K562 (cell line): ENCODE measurements at regions not wholly inside any gene's neighbourhood (a gene's known extent, or its start where the extent isn't known, plus 50 kb on each side); places are given as distances from the start of the nearest gene placed in this dataset.

Experiments
- ATAC-seq: fragments of 200-7000 bp; cut with Tn5 transposase; 3 replicates; pipeline ENCODE4 v1.9.1; 2020; ENCODE audit warnings: moderate library complexity
- BruUV-seq: library from RNA; stranded (reverse); fragments of 400-500 nt; replicated peaks from 2 replicates; lab custom pipeline; 2021; lab: Mats Ljungman, UMichigan
- CTCF ChIA-PET: fragments of 300-600 bp; formaldehyde crosslinking; extraction: SDS; loops from one replicate; lab custom pipeline; 2021; ENCODE audit warnings: low intra/inter-chr PET ratio; lab: Yijun Ruan, JAX
- POLR2A ChIA-PET: fragments of 300-600, 350-650 bp; sonication (Branson Sonifier 250); formaldehyde crosslinking; extraction: SDS; loops from one replicate; lab custom pipeline; 2021; ENCODE audit warnings: antibody characterized with exemption, inconsistent platforms; lab: Yijun Ruan, JAX
- DNase-seq, 4 experiments: peaks; one replicate each; pipeline versions ENCODE4 v3.0.0 to v3.0.0-alpha.2; 2011 to 2018; ENCODE audit warnings: low spot score in 3 of 4, mixed read lengths in 3 of 4; ENCODE audit errors: extremely low read depth in 1 of 4
- FAIRE-seq: peaks from 2 replicates; lab custom pipeline; 2011; peaks lifted over from hg19 to GRCh38; lab: Jason Lieb, UNC
- H2AFZ ChIP-seq: 2 replicates; pipeline ENCODE4 v1.6.0; 2011; ENCODE audit warnings: low read depth, low read length, control low read depth, inconsistent platforms
- H3K27ac ChIP-seq: fragments of 200-600 bp; 3 replicates; pipeline ENCODE4 v1.8.0; 2011; ENCODE audit warnings: low read depth, mild to moderate bottlenecking, control low read depth, inconsistent platforms, low read length, moderate library complexity, mixed read lengths; ENCODE audit errors: extremely low read depth
- H3K27me3 ChIP-seq, 2 experiments: fragments of 300-600 bp in 1 of 2; 2 replicates in 1 of 2; 3 replicates in 1 of 2; pipeline versions ENCODE4 v1.6.0 to v1.8.0; 2011; ENCODE audit warnings: inconsistent platforms in 2 of 2, low read length in 2 of 2, mild to moderate bottlenecking in 1 of 2, mixed read lengths in 1 of 2, moderate library complexity in 1 of 2; ENCODE audit not compliant: control insufficient read depth in 2 of 2, insufficient read depth in 2 of 2
- H3K36me3 ChIP-seq: fragments of 300-600 bp; 3 replicates; pipeline ENCODE4 v1.8.0; 2011; ENCODE audit warnings: mild to moderate bottlenecking, low read length, inconsistent platforms; ENCODE audit not compliant: control insufficient read depth, insufficient read depth
- H3K4me1 ChIP-seq, 2 experiments: fragments of 200-600 bp in 1 of 2; replicated peaks in 1 of 2; 2 replicates in 1 of 2; 3 replicates in 1 of 2; pipeline versions ENCODE4 v1.5.1 to v1.8.0; 2011; ENCODE audit warnings: inconsistent platforms in 2 of 2, low read length in 2 of 2, mild to moderate bottlenecking in 1 of 2, mixed read lengths in 1 of 2, moderate library complexity in 1 of 2; ENCODE audit not compliant: control insufficient read depth in 2 of 2, insufficient read depth in 2 of 2
- H3K4me2 ChIP-seq: 2 replicates; pipeline ENCODE4 v1.6.1; 2011; ENCODE audit warnings: low read length, control low read depth, inconsistent platforms, mixed read lengths; ENCODE audit not compliant: insufficient read depth
- H3K4me3 ChIP-seq: fragments of 200-600 bp; sonication (generic), shearing (Covaris generic); 2 replicates; pipeline ENCODE4 v1.5.1; 2016; ENCODE audit warnings: control low read depth, inconsistent platforms
- H3K79me2 ChIP-seq: fragments of 200-600 bp; 3 replicates; pipeline ENCODE4 v1.8.0; 2011; ENCODE audit warnings: low read length, inconsistent platforms; ENCODE audit not compliant: control insufficient read depth, insufficient read depth
- H3K9ac ChIP-seq, 2 experiments: 2 replicates each; pipeline versions ENCODE4 v1.6.0 to v1.6.1; 2011; ENCODE audit warnings: low read depth in 2 of 2, low read length in 2 of 2, control low read depth in 1 of 2, inconsistent platforms in 1 of 2, mild to moderate bottlenecking in 1 of 2, mixed read lengths in 1 of 2; ENCODE audit not compliant: insufficient read depth in 1 of 2
- H3K9me1 ChIP-seq: one replicate; pipeline ENCODE4 v1.6.0; 2011; ENCODE audit warnings: inconsistent platforms, mild to moderate bottlenecking, low read length, moderate library complexity; ENCODE audit not compliant: control insufficient read depth, insufficient read depth
- H3K9me3 ChIP-seq: replicated peaks from 2 replicates; pipeline ENCODE4 v1.5.1; 2011; ENCODE audit warnings: low read depth, low read length, inconsistent platforms; ENCODE audit not compliant: control insufficient read depth, insufficient read depth
- H4K20me1 ChIP-seq: replicated peaks from 2 replicates; pipeline ENCODE4 v1.6.1; 2011; ENCODE audit warnings: low read length, inconsistent platforms, mixed read lengths; ENCODE audit not compliant: control insufficient read depth, insufficient read depth
- BHLHE40 ChIP-seq: IDR thresholded peaks from 2 replicates; pipeline ENCODE4 v1.6.1; 2011; ENCODE audit warnings: low read length, improper control_type of control experiment
- FUS ChIP-seq: fragments of 200-400 bp; formaldehyde crosslinking; optimal IDR thresholded peaks from 2 replicates; pipeline ENCODE3; 2017; ENCODE audit warnings: low read depth, low read length
- RFX1 ChIP-seq: fragments of 450-650 bp; IDR thresholded peaks from 2 replicates; pipeline ENCODE4 v1.6.1; 2016; ENCODE audit warnings: mild to moderate bottlenecking, moderate library complexity
- SPI1 ChIP-seq: IDR thresholded peaks from 2 replicates; pipeline ENCODE4 v1.6.1; 2011; ENCODE audit warnings: low read depth, low read length, control low read depth, borderline replicate concordance
- SRF ChIP-seq, 2 experiments: fragments of 250-450, 450-650 bp in 1 of 2; sonication (Bioruptor Pico) in 1 of 2; sonication (generic) in 1 of 2; formaldehyde crosslinking; IDR thresholded peaks; 2 replicates each; pipeline versions ENCODE4 v1.5.0 to v1.5.1; 2020 to 2022; ENCODE audit warnings: mild to moderate bottlenecking in 1 of 2, missing genetic modification reagents in 1 of 2
- TAF9B ChIP-seq: fragments of 450-650 bp; IDR thresholded peaks from 2 replicates; pipeline ENCODE4 v1.6.1; 2018; ENCODE audit warnings: mild to moderate bottlenecking; ENCODE audit not compliant: partially characterized antibody
- TBL1XR1 ChIP-seq, 2 experiments: IDR thresholded peaks; 2 replicates each; pipeline ENCODE4 v1.6.1; 2012; ENCODE audit warnings: improper control_type of control experiment in 2 of 2, low read length in 2 of 2, mild to moderate bottlenecking in 1 of 2
- WHSC1 ChIP-seq: IDR thresholded peaks from one replicate; pipeline ENCODE4 v1.6.1; 2012; ENCODE audit warnings: low read length, control low read depth, inconsistent platforms
- ZC3H4 ChIP-seq: sonication (generic); formaldehyde crosslinking; IDR thresholded peaks from 2 replicates; pipeline ENCODE4 v1.9.0; 2021; ENCODE audit warnings: missing genetic modification reagents, borderline replicate concordance
- ZFX ChIP-seq: sonication (generic); formaldehyde crosslinking; IDR thresholded peaks from 2 replicates; pipeline ENCODE4 v1.8.0; 2022; ENCODE audit warnings: mild to moderate bottlenecking, missing genetic modification reagents, moderate library complexity
- ZNF12 ChIP-seq: sonication (generic); formaldehyde crosslinking; IDR thresholded peaks from 2 replicates; pipeline ENCODE4 v1.4.0; 2020; ENCODE audit warnings: mild to moderate bottlenecking, missing genetic modification reagents
- WGBS: fragments of 100-300 bp; shearing (Covaris generic); methylation state at CpG from one replicate; pipeline ENCODE4 v1.1.6; 2016; ENCODE audit warnings: low coverage, mixed read lengths; ENCODE audit not compliant: insufficient coverage; ENCODE audit errors: missing lambda C conversion rate; 5-methylcytosine and 5-hydroxymethylcytosine counted together
- in situ Hi-C: fragments of 300-500 bp; cut with MboI; formaldehyde crosslinking; loops from 4 replicates; pipeline ENCODE4 v1.15.0; 2018; ENCODE audit warnings: inconsistent platforms, mixed read lengths
- intact Hi-C: fragments of 100-400 bp; cut with micrococcal nuclease; formaldehyde crosslinking; loops from 2 replicates; pipeline ENCODE4 v1.14.2; 2022
- TF ChIP-seq, protein P1 (sequence below): sonication (generic); formaldehyde crosslinking; IDR thresholded peaks from 2 replicates; pipeline ENCODE4 v1.8.0; 2022; ENCODE audit warnings: mild to moderate bottlenecking, missing genetic modification reagents
- TF ChIP-seq, protein P2 (sequence below), 3 experiments: fragments of 200-800 bp in 1 of 3; sonication (Bioruptor generic) in 1 of 3; sonication (generic) in 1 of 3; formaldehyde crosslinking in 1 of 3; IDR thresholded peaks; 2 replicates each; pipeline versions ENCODE4 v1.6.1 to v1.8.0; 2016 to 2022; ENCODE audit warnings: mild to moderate bottlenecking in 2 of 3, missing compliant biosample characterization in 2 of 3, missing genetic modification characterization in 2 of 3, missing genetic modification reagents in 1 of 3
- TF ChIP-seq, protein P3 (sequence below): fragments of 250-450 bp; sonication (Bioruptor Pico); IDR thresholded peaks from 2 replicates; pipeline ENCODE4 v1.5.0; 2021; ENCODE audit warnings: mild to moderate bottlenecking, moderate library complexity

DNA sequence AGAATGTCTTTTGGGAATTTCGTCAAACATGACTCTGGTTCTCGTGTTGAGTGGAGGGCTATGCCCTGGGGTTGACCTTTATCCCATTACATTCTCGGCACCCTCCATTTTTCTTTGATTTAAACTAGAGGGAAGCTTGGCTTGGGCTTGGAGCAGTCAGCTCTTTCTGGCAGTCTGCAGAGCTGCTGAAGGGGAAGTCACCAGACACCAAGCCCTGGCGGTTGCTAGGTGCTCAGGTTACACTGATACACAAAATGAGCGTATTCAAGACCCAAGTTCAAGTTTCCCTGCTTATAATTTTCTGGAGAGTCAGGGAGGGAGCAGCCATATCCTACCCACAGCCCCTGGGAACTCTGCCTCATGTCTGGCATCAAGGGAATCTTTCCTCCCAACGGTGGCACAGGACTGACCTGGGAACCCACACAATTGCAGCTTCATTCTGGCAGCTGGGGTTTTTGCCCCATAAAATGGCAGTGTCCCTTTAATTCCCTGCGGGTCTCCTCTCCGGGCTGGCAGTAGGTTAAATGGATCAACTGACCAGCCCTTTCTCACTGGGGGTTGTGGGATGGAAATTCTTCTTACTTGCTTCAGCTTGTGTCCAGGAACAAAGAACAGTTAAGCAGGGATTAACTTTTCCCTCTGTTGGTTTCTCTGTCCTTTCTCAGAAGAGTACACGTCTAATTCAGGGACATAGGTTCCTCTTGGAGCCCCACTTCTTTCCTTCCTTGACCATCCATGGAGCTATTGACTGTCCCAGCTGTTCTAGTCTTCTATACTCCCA, 110.0 kb upstream of the DLG1 start:
- peaks cover 6% of the 10 kb centered on the region for H3K9me3 ChIP-seq
- no peaks in the 10 kb centered on the region for H4K20me1 ChIP-seq
- CTCF ChIA-PET = no interaction called here
- no peaks in the 10 kb centered on the region for H3K36me3 ChIP-seq
- in situ Hi-C loops (no loop called here), intact Hi-C loops (no loop called here)
- no peaks in the 10 kb centered on the region for H3K79me2 ChIP-seq
- H3K4me2 ChIP-seq = no peak overlapping the region; the same call in 1 of the 2 replicates
- whole genome bisulfite sequencing = 2% methylated on average over 9 of the region's 9 CpGs
- no peaks in the 10 kb centered on the region for H3K9me1 ChIP-seq
- no peak overlapping the region for H2AFZ ChIP-seq
- FAIRE-seq (no peak), DNase-seq (peak in 1 of 4 experiments; percentile 7), ATAC-seq (peak; percentile 61; the same call in 2 of the 3 replicates)
- H3K9ac ChIP-seq = no peak overlapping the region
- H3K27me3 ChIP-seq = peaks cover 27 to 58% of the 10 kb centered on the region in 2 experiments
- BruUV-seq = no TSS peak
- POLR2A ChIA-PET = interaction anchor here (0.8 to 1.6 kb wide), 4 partner anchors 10 to 71 kb away, joined by 4 to 5 read pairs (median 4); no protein-coding TSS in a partner anchor
- peaks cover 3 to 6% of the 10 kb centered on the region in 2 experiments; a peak in 4 of 5 replicates for H3K4me1 ChIP-seq
- no peak overlapping the region for H3K4me3 ChIP-seq
- H3K27ac ChIP-seq = no peak overlapping the region
- TF ChIP-seq ZC3H4 (no peak), TBL1XR1 (IDR thresholded peaks at IDR 0.05; ENCODE audit: low read length in 2 of 2) (no peak), FUS (no peak), RFX1 (peak; percentile 27; the same call in 1 of the 2 replicates), SPI1 (peak; percentile 23; the same call in 1 of the 2 replicates), WHSC1 (no peak), SRF (CRISPR knock-in tag; IDR thresholded peaks at IDR 0.05) (no peak), TAF9B (no peak), ZFX (CRISPR knock-in tag) (0 out of 2 replicates have a peak, but pooled peaks have one; percentile 6), ZNF12 (CRISPR knock-in tag) (no peak), BHLHE40 (0 out of 2 replicates have a peak, but pooled peaks have one; percentile 43)
- TF ChIP-seq, protein P1, sequence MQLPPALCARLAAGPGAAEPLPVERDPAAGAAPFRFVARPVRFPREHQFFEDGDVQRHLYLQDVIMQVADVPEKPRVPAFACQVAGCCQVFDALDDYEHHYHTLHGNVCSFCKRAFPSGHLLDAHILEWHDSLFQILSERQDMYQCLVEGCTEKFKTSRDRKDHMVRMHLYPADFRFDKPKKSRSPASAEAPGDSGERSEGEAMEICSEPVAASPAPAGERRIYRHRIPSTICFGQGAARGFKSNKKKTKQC (CRISPR knock-in tag) = no peak
- TF ChIP-seq, protein P2, sequence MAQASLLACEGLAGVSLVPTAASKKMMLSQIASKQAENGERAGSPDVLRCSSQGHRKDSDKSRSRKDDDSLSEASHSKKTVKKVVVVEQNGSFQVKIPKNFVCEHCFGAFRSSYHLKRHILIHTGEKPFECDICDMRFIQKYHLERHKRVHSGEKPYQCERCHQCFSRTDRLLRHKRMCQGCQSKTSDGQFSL (CRISPR knock-in tag; IDR thresholded peaks at IDR 0.05) = no peak
- TF ChIP-seq, protein P2 (tag; IDR thresholded peaks at IDR 0.05) = no peak
- TF ChIP-seq, protein P3, sequence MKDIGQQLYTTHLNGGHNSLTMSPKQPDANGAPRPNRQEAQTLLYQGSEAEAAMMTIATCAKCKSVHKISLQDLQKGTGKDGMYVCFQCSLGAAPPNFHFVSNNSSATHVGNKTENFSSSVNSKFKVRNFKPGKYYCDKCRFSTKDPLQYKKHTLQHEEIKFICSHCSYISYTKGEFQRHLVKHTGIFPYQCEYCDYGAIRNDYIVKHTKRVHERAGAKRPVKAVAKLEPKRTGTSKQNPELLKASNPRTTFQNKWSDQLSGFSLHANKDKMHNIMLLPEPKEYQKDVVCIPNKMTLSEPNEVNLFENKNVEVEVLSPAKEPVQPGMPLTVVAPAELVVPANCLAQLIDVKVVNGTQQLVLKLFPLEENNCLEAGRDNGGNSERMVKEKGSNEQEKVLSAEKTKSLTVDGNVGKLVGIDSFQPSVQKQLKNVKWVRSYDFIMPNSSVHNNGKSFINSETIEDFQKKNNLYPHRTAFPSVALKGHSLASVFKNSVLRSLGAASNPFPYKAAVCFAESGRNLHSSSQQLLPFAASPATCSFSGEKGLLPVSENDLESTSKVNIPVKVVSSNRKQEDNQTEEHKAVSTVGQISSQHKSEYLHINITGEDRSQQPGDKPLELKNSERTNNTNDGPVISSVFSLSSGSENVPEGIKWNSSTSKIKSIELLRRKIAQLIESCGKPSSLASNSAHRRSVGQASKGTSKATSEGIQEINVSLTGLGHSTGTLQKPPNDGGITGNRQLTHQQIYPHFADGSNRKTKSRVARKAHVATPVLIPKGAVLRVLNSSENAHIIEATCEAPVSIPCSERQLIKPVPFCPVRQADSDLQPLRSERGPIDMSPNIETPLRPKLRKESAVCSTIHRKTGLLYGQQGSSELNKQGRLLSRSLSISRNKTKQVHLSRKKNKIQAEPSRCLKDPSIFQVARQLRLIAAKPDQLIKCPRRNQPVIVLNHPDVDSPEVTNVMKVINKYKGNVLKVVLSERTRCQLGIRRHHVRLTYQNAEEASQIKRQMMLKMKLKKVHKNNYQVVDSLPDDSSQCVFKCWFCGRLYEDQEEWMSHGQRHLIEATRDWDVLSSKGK (CRISPR knock-in tag) = no peak
